ENCODE measurements at regions not wholly inside any gene's neighbourhood (a gene's known extent, or its start where the extent isn't known, plus 50 kb on each side); places are given as distances from the start of the nearest gene placed in this dataset.

DNA sequence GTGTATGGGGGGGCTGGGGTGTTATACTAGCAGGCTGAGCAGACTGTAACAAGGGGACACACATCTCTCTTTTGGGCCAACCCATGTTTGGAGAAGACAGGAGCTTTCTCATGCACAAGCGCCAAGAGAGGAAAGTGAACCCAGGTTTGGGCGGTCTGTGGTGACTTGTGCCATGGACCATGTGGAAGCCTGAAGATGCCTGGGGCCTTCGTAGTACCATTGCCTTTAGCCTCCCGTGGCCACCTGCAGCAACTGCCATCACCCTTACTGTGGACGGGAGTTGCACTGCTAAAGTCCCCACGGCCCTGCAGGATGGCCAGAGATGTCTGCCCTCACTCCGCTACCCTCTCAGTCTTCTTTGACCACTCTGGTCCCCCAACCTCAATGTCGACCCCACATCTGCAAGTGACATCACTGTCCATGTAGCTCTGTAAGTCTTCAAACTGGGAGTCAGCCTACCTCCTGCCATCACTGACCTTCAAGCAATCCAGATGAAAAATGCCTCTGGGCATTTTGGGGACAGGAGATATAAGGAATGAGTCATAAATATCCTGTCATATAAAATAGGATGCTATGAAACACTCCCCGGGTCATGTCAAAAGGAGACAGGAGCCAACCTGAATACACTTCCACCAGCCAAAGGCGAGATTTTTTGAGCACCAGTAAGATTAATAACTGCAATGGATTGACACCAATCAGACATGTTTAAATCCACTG, 74.7 kb upstream of the C15orf39 start:
- no peak for ATAC-seq (ENCODE audit: poor library complexity)
- intact Hi-C loops (cut with DNase I), result no loop called here
- no peak for DNase-seq

DNA sequence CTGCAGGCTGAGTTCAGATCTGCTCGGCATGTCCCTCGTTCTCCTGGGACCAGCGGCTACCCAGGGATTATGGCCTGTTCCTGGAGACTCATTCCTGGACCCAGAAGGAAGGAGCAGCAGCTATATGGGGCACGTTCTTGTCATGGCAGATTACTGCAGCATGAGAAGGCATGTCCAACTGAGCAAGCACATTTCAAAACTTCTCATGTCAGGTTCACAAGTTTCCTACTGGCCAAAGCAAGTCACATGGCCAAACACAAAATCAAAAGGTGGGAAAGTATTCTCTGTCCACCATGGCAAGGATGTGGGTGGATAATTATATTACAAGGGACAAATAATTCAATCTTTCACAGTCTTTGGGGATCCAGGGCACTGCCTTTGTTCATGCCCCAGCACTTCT, 71.9 kb upstream of the C15orf39 start:
- intact Hi-C loops (cut with DNase I), result no loop called here
- ATAC-seq (ENCODE audit: poor library complexity) (no peak), DNase-seq (no peak)

DNA sequence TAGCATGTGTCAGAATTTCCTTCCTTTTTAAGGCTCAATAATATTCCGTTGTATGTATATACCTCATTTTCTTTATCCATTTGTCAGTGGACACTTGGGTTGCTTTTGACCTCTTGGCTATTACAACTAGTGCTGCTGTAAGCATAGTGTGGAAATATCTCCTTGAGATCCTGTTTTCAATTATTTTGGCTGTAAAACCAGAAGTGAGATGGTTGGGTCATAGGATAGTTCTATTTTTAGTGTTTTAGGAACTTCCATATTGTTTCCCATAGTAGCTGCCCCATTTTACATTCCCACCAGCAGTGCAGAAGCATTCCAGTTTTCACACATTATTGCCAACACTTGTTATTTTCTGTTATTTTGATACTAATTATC, 70.4 kb upstream of the C15orf39 start:
- ATAC-seq (ENCODE audit: poor library complexity), result peak; percentile 46
- no peak for DNase-seq
- intact Hi-C loops (cut with DNase I), result no loop called here

GRCh38 chr15:75134748-75135147, 66.9 kb upstream of the C15orf39 start:
- intact Hi-C loops (cut with DNase I), result no loop called here
- DNase-seq (no peak), ATAC-seq (ENCODE audit: poor library complexity) (no peak)

- intact Hi-C loops (cut with DNase I), result no loop called here
- DNase-seq, result no peak
- ATAC-seq (ENCODE audit: poor library complexity), result no peak
These were observed 65.6 kb upstream of the C15orf39 start for GRCh38 chr15:75136118-75136517.

DNA sequence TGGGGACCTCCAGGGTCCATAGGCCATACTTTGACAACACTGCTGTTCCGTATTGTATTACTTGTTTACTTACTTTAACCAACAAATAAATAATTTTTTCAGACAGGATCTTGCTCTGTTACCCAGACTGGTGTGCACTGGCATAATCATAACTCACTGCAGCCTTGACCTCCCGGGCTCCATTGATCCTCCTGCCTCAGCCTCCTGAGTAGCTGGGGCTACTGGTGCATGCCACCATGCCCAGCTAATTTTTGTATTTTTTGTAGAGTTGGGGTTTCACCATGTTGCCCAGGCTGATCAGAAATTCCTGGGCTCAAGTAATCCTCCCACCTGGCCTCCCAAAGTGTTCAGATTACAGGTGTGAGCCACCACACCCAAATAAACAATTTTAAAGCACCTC, 64.9 kb upstream of the C15orf39 start:
- DNase-seq (no peak), ATAC-seq (ENCODE audit: poor library complexity) (no peak)
- intact Hi-C loops (cut with DNase I), result no loop called here

GRCh38 chr15:75138016-75138999, 63.4 kb upstream of the C15orf39 start:
- DNase-seq, result no peak
- ATAC-seq (ENCODE audit: poor library complexity), result no peak
- intact Hi-C loops (cut with DNase I), result no loop called here

GRCh38 chr15:75140080-75140879, 61.4 kb upstream of the C15orf39 start:
- no peak for ATAC-seq (ENCODE audit: poor library complexity)
- no peak for DNase-seq
- intact Hi-C loops (cut with DNase I), result no loop called here

- intact Hi-C loops (cut with DNase I), result no loop called here
- no peak for DNase-seq
These were observed 59.2 kb upstream of the C15orf39 start for GRCh38 chr15:75142499-75142898.

DNA sequence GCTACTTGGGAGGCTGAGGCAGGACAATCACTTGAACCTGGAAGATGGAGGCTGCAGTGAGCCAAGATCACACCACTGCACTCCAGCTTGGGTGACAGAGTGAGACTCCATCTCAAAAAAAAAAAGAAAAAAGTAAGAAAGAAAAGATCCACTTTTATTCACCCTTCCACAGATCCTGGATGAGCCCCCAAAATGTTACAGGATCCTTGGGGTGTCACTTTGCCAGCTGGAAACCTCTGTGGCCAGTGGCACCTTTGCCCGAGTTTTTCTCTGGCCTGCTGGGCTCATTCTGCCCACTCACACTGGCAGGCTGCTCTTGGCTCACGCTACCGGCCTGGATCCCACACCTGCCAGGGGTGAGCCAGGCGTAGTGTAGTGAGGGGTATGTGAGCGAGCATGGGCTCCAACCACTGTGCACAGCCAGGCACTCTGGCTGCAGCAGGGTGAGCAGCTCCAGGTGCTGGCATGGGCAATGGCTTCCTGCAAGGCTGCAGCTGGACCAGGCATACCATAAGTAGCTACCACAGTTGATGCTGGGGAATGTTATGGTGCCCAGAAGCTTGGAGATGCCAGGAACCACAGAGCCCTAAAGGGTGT, 57.8 kb upstream of the C15orf39 start:
- no peak for ATAC-seq (ENCODE audit: poor library complexity)
- no peak for DNase-seq
- intact Hi-C loops (cut with DNase I), result no loop called here

More at GRCh38 chr15:75142499-75142898, 59.2 kb upstream of the C15orf39 start:
- no peak for ATAC-seq (ENCODE audit: poor library complexity)

GRCh38 chr15:75145027-75145841, 56.4 kb upstream of the C15orf39 start:
- intact Hi-C loops (cut with DNase I), result no loop called here
- ATAC-seq (ENCODE audit: poor library complexity) (no peak), DNase-seq (no peak)

GRCh38 chr15:75148280-75148679, 53.4 kb upstream of the C15orf39 start:
- no peak for DNase-seq
- ATAC-seq (ENCODE audit: poor library complexity), result no peak
- intact Hi-C loops (cut with DNase I), result no loop called here

DNA sequence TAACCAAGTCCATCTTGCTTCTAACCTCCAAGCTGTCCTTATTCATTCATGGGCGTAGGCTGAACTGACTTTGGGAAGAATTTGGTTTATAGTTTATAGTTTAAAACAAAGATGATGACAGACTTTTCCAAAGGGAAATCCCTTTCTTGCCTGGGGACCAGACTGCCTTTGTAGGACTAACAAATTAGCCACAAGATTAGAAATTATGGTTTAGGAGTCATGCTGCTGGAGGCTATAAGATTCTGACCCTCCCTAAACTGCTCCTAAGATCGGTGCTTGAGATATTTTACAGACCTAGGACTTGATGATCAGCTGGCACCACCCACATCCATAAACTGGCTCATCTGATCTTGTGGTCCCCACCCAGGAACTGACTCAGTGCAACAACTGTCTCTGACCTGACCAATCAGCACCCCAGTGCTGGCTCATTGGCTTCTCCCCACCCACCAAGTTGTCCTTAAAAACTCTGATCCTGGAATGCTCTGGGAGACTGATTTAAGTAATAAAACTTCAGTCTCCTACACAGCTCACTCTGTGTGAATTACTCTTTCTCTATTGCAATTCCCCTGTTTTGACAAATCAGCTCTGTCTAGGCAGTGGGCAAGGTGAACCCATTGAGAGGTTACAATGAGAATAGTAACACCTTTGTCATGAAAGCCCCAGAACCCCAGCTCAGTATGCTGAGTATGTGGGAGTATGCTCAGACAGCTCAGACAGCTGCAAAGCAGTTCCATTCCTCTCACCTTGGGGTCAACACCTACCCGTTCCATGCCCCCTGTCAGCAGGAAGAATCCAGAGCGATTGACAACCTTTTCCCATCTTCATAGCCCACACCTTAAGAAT, 51.6 kb upstream of the C15orf39 start:
- peak; percentile 39 for ATAC-seq (ENCODE audit: poor library complexity)
- DNase-seq, result no peak
- intact Hi-C loops (cut with DNase I), result no loop called here

DNA sequence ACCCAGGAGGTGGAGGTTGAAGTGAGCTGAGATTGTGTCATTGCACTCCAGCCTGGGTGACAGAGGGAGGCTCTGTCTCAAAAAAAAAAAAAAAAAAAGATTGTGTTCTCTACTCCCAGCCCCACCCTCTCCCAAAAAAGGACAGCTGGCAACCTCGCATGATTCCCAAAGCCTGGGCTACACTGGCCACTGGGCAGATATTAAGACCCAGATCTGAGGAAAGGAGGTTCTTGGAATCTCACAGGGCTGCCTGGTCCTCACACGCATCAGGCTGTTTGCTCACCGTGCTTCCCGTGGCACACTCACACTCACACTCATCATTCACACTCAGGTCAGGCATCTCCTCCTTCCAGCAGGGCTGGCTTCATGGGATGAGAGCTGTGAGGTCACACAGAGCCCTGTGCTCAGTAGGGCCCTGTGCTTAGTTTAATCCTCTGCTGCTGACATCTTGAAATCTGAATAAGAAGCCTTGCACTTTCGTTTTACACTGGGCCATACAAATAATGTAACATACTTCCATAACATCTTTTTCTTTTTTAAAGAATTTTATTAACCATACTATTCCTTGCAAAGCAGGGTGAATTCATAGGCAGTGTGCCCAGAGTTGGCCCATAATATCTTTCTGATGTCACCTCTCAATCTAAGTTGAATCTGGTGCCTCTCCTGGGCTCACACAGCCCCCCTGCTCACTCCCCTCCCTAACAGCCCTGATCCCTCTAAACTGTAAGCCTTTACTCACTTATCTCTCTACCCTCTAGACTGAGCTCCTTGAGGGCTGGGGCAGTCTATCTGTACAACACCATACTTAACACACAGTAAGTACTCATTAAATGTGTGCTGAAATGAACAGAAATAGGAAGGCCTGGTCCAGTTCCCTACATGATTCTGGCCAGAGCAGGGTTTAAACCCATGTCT, 50.2 kb upstream of the C15orf39 start:
- DNase-seq, result no peak
- intact Hi-C loops (cut with DNase I), result no loop called here
- ATAC-seq (ENCODE audit: poor library complexity), result peak; percentile 49
